ENCODE measurements at regions not wholly inside any gene's neighbourhood (a gene's known extent, or its start where the extent isn't known, plus 50 kb on each side); places are given as distances from the start of the nearest gene placed in this dataset.
A peak's percentile ranks its signal among the peaks of the same experiment; 100 is the strongest.
"Not testable (repeated sequence)": the region's sequence is repeated elsewhere in the genome, so short reads cannot be mapped to it uniquely, and the experiment has no call there.

GRCh38 chrX:65891817-65892216, 148.1 kb downstream of the VSIG4 start:
- intact Hi-C loops (cut with DNase I); DNase-seq: not testable (repeated sequence)

DNA sequence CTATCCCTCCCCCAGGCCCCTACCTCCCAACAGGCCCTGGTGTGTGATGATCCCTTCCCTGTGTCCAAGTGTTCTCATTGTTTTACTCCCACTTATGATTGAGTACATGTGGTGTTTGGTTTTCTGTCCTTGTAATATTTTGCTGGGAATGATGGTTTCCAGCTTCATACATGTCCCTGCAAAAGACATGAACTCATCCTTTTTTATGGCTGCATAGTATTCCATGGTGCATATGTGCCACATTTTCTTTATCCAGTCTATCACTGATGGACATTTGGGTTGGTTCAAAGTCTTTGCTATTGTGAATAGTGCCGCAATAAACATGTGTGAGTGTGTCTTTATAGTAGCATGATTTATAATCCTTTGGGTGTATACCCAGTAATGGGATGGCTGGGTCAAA, 151.7 kb downstream of the VSIG4 start:
- DNase-seq; intact Hi-C loops (cut with DNase I): not testable (repeated sequence)

DNA sequence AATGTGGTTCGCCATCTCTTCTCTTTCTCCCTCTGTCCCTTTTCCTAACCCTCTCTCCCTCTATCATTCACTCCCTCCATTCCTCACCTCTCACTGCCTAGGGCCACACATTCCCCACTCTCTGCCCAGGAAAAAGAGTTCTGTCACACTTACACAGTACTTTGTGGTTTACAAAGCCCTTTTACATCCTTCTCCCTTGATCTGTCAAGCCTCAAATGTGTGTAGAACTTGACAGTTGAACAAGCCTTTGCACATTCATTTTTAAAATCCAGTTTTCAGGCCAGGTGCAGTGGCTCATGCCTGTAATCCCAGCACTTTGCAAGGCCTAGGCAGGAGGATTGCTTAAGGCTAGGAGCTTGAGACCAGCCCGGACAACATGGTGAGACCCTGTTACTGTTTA, 156.3 kb downstream of the VSIG4 start:
- intact Hi-C loops (cut with DNase I) = no loop called here
- DNase-seq = no peak

GRCh38 chrX:65879977-65880799, 159.7 kb downstream of the VSIG4 start:
- DNase-seq = no peak
- intact Hi-C loops (cut with DNase I) = no loop called here

DNA sequence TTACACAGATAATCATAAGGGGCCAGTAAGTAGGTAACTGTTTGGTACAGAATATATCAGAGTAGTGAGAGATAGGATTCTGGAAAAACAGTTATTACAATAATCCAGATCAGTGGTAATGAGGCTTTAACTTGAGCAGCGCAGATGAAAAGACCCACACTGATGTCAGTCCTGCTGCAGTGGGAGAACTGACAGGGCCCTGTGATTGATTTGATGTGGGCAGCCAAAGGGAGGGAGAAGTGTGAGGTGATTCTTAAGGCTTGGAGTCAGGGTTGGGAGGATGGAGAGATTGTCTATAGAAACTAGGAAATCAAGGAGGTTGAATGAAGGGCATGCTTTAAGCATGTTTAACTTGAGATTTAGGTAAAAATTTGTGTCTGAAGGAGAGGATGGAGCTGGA, 161.4 kb downstream of the VSIG4 start:
- no peak for DNase-seq
- intact Hi-C loops (cut with DNase I) = no loop called here

DNA sequence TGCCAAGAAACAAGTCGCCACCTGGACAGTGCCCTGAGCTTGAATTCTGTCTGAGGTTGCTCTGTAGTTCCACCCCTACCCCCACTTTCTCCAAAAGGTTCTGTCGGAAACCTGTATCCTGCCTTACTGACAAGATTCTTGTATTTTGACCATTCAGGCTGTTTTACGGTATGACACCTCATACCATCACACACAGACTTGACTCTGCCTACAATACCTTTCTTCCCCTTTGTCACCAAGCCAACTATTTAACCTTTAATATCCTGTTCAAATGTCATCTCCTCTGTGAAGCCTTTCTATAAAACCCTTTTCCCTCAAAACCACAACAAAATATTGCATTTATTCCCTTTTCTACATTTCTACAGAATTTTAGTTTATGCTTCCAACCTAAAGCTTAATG, 161.9 kb downstream of the VSIG4 start:
- intact Hi-C loops (cut with DNase I) = no loop called here
- DNase-seq = no peak

- DNase-seq; intact Hi-C loops (cut with DNase I): not testable (repeated sequence)
Measured at GRCh38 chrX:65875614-65876013, 164.3 kb downstream of the VSIG4 start.

GRCh38 chrX:65874765-65875164, 165.1 kb downstream of the VSIG4 start:
- DNase-seq = no peak
- intact Hi-C loops (cut with DNase I) = no loop called here

GRCh38 chrX:65874110-65874509, 165.8 kb downstream of the VSIG4 start:
- intact Hi-C loops (cut with DNase I) = no loop called here
- DNase-seq = no peak

DNA sequence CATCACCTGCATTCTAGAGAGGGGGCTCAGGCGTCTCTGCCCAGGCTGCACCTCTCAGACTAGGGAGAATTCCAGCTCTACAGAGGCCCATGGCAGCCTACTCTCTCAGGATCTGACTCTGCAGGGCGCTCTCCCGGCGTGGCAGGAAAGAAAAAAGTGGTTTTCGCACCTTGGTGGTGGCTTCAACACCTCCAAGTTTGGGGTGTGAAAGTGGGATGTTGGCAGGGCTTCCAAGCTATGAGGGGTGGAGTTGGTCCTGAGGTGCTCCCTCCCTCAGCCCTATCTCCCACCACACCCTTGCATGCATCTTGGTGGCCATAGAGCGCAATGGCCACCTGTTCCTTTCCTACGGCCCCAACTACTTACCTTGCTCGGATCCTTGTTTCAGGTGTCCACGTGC, 166.5 kb downstream of the VSIG4 start:
- intact Hi-C loops (cut with DNase I) = no loop called here
- DNase-seq = no peak

- DNase-seq = peak in 4 of 42 donors; percentile 1 to 21 (median 4)
- intact Hi-C loops (cut with DNase I) = no loop called here
Measured at GRCh38 chrX:65871671-65872311, 168.1 kb downstream of the VSIG4 start.

- DNase-seq; intact Hi-C loops (cut with DNase I): not testable (repeated sequence)
Measured at GRCh38 chrX:65870544-65870943, 169.3 kb downstream of the VSIG4 start.

- DNase-seq = no peak
- intact Hi-C loops (cut with DNase I) = no loop called here
Measured at GRCh38 chrX:65866773-65867172, 173.1 kb downstream of the VSIG4 start.

DNA sequence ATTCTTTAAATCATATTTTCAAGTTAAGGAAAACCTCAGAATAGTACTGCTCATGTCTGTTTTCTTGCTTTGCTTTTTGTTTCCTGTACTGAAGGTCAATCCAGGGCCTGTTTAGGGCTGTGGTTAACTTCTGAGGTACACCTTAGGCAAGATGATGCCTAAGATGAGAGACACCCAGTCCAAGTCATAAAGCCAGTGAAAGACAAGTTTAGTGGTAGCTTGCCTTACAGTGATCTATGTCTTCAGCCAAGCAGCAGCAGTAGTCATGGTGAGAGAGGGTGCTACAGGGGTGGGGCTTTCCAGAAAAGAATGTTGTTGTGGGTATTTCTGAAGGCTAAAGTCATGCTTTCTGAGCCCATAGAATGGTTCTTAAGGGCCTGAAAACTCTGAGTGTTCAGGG, 173.7 kb downstream of the VSIG4 start:
- intact Hi-C loops (cut with DNase I) = no loop called here
- no peak for DNase-seq

DNA sequence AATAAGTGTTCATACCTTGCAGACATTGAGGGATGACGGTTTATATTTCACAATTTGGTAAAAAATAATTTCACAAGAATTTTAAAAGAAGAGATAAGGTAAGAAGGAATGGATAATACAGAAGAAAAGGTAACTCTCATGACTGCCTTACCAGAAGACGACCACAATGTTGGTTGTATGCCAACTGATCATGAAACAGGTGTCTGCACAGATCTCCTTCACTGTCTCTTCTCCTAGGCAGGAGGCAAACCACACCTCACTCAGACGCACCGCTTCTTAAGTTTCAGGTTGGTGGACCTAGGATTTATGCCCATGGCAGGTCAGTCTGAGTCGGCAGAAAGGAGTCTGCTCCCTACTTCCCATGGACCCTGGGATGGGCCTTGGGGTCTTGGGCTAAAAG, 177.2 kb downstream of the VSIG4 start:
- intact Hi-C loops (cut with DNase I) = no loop called here
- no peak for DNase-seq

DNA sequence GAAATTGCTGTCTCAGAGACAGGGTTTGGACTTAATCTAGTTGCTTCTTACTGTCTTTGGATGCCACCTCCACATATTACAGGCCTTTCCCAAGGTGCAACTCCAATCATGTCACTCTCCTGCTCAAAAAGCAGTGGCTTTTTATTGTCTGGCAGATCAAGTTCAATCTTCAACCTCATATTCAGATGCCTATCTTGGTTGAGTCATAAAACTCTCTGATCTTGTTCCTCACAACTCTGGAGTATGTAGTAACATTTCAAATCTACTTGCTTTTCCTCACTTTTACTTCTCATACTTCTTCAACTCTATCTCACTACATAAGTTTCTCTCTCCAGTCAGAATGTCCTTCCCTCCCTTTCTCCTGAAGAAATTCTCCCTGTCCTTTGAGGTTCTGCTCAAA, 180.6 kb downstream of the VSIG4 start:
- intact Hi-C loops (cut with DNase I) = no loop called here
- DNase-seq = no peak

DNA sequence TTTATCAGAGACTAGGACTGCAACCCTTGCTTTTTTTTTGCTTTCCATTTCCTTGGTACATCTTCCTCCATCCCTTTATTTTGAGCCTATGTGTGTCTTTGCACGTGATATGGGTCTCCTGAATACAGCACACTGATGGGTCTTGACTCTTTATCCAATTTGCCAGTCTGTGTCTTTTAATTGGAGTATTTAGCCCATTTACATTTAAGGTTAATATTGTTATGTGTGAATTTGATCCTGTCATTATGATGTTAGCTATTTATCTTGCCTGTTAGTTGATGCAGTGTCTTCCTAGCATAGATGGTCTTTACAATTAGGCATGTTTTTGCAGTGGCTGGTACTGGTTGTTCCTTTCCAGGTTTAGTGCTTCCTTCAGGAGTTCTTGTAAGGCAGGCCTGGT, 185.4 kb downstream of the VSIG4 start:
- DNase-seq; intact Hi-C loops (cut with DNase I): not testable (repeated sequence)

DNA sequence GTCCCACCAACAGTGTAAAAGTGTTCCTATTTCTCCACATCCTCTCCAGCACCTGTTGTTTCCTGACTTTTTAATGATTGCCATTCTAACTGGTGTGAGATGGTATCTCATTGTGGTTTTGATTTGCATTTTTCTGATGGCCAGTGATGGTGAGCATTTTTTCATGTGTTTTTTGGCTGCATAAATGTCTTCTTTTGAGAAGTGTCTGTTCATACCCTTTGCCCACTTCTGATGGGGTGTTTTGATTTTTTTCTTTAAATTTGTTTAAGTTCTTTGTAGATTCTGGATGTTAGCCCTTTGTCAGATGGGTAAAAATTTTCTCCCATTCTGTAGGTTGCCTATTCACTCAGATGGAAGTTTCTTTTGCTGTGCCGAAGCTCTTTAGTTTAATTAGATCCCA, 183.9 kb downstream of the MSN start:
- DNase-seq; intact Hi-C loops (cut with DNase I): not testable (repeated sequence)

DNA sequence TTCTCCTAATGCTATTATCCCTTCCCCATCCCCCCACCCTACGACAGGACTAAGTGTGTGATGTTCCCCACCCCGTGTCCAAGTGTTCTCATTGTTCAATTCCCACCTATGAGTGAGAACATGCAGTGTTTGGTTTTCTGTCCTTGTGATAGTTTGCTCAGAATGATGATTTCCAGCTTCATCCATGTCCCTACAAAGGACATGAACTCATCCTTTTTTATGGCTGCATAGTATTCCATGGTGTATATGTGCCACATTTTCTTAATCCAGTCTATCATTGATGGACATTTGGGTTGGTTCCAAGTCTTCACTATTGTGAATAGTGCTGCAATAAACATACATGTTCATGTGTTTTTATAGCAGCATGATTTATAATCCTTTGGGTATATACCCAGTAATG, 183.4 kb downstream of the MSN start:
- DNase-seq; intact Hi-C loops (cut with DNase I): not testable (repeated sequence)

- no peak for DNase-seq
- intact Hi-C loops (cut with DNase I) = no loop called here
Measured at GRCh38 chrX:65846974-65847373, 179.5 kb downstream of the MSN start.

GRCh38 chrX:65841263-65841662, 173.8 kb downstream of the MSN start:
- intact Hi-C loops (cut with DNase I) = no loop called here
- no peak for DNase-seq
